ENCODE measurements at regions not wholly inside any gene's neighbourhood (a gene's known extent, or its start where the extent isn't known, plus 50 kb on each side); places are given as distances from the start of the nearest gene placed in this dataset.
"Not testable (repeated sequence)": the region's sequence is repeated elsewhere in the genome, so short reads cannot be mapped to it uniquely, and the experiment has no call there.

DNA sequence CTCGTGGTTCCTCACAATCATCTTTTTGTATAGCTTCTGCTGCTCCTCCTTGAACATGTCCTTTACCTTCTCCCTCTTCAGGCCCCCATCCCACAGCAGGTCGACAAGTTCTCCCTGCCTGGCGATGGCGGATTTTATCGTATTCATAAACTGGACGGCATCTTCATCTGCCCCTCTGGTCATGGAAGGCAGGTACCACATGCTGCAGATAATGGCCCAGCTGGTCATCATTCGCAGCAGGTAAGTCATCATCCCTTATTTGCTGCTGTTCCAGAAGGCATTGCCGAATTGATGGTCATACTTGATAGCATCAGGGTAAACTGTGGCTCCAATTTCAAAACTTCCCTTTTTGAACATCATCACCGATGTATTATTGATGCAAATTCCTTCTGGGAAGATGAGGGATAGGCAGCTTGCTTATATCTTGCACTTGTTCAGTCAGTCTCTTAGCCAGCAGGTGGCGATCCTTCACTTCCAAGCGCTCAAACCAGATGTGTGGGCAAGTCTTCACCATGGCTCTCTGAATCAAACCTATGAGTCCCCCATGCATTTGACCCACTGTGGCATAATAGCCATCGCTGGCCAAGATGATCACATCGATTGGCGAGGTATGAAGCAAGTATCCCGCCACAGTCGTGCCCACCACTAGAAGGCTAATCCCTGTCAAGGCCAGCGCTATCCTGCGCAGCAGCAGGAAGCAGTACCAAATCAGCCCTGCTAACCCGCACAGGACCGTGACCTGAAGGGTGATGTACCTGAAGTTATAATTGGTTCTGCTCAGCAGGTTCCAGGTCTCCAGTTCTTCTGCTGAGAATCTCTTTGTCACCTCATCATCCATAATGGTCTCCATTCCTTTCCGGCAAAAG, 381.5 kb upstream of the STXBP6 start:
- peak; percentile 3 for DNase-seq

DNA sequence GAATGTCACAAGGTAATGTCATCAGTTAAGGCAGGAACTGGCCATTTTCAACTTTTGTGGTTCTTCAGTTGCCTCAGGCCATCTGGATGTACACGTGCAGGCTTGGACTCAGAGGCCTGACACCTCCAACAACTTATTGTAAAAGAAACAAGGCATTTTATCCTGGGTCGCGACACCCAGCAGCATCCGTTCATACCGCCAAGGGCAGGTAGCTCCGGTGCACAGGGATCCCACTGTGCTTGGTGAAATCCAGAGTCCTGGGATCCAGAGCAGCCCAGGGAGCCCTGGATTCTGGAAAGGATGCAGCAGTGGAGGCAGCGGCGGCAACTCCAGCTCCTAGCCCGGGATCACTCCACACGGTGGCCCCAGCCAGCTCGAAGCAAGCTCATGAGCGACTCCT, 380.9 kb upstream of the STXBP6 start:
- DNase-seq = no peak

DNA sequence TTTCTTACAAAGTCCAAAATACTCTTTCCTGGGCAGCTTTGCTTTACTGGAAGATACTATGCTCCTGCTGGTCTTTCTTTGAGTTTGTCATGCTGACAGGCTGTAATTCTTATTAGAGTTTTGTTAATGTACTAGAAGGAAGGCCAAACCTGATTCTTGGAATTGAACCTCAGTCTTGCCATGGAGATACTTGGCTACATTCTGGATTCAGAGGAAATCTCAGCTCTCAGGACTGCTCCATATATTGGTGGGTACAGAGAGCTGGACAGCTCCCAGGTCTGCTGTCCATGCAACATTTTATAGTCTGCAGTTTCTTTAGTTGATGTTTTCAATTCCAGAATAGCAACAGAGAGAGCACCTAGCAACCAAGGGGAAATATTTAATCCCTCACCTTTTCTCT, 363.1 kb upstream of the STXBP6 start:
- DNase-seq = no peak

DNA sequence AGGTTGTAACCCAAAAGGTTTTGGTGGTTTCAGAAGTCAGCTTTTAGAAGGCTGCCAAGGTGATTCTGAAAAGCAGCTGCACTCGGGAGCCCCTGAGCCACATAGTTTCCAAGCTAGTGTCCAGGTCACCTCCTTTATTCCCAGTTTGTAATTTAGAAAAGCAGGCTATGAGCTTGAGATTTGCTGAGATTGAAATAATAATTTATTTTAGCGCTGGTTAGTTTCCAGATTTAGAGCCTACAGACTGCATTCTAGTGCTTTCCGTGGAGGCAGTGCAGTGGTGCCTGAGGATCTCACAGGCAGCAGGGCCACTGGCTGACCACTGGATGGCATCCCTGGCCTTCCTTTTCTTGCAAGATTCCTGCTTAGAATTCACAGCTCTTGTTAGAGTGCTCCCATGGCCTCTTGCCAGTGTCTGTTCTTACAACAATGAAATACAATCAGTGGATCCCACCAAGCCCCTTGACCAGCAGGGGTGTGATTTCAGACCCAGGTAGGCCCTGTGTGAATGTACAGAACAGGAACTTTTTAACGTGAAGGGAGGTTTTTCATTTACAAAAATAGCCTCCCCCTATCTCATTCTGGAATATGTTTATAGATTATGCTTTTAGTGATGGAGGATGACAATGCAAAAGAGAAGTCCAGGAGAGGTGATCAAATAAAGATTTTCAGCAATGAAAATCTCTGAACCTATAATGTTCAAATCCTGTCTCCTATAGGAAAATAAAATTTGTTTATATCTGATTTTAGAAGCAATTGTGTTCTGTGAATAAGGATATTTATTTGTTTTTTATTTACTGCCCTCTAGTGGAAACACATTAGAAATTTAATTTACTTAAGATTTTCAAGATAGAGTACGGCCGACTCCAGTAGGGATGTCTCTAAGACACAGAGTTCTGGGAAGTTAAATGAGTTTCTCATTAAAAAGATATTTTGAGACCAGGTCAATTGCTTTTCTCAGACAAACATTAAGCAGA, 362.1 kb upstream of the STXBP6 start:
- no peak for DNase-seq

DNA sequence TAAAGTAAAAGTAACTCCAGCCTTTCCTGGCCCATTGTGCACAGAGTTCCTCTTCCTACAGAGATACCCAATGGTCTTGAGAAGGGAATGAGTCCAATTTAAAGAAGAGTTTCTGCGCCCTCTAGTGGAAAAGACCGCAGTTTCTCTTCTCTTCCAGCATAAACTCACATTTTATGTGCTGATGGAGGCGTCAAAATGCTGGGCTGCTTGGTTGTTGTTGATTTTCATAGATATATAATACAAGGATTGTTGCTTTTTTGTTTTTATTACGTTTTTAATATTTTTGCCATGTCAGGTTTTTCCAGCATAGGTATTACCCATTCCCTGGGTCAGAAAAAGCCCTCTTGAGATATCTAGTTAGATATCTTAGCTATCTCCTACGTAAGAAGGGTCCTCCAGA, 356.9 kb upstream of the STXBP6 start:
- DNase-seq = peak; percentile 31

DNA sequence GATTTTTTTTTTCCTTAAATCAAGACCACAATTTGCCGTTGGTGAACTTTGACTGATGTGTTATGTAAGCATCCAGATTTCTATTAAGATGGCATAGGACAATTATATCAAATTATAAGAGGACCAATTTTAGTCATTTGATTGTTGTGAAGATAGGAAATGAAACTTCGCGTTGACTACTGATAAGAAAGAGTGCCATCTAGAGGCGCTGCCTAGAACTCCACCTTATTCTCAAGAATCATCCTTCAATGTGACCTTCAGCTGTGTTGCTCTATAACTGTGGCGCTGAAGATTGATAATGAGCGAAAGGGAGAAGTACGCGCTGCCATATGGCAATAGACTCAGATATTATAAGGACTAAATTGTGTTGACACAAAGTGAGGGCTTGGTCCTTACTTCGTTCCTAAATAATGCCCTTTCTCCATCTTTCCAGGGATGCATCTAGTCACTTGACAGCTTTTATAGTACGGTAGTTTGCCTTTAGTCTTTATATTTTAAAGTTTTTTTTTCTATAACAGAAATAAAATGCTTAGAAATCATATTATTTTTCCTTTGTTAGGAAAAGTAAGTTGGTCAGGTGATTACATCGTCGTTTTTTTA, 350.8 kb upstream of the STXBP6 start:
- DNase-seq = peak; percentile 54

DNA sequence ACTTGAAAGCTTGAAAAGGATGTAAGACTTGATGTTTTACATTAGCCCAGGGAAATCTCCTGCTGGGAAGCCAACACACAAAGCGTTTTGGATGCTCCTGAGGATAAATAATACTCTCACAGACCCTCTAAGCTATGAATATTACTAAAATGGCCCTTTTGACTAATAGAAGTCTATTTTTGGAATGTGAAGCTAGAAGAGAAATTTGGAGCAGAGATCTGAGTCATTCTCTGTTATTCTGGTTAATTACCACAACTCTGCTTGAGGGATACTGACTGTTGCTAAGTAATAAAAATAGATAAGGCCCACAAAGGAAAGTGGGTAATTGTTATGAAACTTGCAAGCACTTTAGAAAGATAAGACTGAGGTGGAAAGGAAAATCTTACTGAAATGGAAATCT, 346.2 kb upstream of the STXBP6 start:
- DNase-seq = peak; percentile 4

DNA sequence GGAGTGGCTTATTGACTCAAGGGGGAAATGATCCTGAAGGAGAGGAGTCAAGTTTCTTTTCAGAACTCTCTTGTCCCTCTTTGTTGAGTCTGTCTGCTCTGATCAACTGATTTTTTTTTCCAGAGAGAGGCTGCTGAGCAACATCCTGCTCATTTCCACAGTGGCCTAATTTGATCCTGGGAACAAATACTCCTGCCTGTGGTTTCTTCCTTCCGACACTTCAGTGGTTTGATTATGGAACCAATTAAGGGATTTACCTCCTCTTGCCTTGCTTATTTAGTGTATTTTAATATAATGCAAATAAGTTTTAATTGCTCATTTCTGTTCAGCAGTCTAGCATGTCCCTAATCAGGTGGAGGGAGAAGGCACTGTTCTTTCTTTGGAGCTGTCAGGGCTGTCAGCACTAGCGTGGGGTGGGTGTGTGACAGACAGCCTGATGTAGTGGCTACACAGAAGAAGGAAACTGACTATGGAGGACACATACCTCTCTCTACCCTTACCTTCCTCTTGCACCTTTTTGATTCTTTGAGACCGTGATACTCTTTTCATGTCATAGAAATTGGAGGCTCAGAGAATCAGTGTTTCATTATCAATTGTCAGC, 344.9 kb upstream of the STXBP6 start:
- no peak for DNase-seq

DNA sequence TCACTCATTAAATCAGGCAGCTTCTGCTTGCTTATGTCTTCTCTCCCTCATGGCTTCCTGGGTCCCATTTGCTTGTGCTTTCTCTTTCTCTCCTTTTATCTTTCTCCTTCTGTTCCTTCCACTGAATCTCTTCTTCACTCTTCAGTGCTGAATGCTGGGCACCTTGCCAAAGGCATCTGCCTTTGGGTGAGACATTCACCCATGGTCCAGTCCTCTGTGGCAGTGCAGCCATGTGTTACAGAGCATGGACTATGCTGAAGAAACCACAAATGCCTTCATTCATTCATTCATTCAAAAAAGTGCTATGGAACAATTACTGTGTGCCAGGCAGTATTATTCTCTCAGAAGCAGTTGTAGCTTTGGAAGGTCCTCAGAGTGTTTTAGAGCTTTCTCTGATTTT, 344.4 kb upstream of the STXBP6 start:
- no peak for DNase-seq

DNA sequence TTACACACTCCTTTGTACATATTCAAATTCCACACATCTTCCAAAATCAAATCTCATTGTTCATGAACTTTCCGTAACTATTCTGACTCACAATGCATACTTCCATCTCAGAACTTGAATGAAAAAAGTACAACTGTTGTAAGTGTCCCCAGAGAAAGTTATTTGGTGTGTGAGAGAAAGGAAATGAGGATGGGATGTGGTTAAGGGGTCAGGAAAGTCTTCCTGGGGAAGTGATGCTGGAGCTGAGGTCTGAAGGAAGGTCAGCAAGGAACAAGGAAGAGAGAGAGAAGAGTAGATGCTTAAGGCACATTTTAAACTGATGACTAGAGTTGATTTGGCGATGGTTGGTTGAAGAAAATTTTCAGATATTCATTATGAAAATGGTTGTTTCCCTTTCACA, 340.0 kb upstream of the STXBP6 start:
- no peak for DNase-seq

DNA sequence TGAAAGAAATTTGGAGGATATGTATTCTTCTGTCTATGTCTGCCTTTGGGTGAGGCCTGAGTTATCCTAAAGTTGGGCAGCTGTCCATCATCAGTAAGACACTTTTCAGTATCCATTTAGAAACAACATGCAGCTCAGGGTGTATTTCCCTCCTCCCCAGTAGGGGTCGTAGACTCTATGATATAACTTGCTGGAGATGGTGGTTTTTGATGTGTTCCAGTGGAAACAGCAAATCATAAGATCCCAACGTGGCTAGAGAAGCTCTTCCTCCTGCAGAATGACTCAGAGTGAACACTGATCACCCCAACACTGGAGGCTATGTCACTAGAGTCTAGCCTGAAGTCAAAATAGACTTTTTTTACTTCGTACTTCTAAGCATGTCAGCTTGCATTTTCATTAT, 331.6 kb upstream of the STXBP6 start:
- DNase-seq = peak; percentile 25

DNA sequence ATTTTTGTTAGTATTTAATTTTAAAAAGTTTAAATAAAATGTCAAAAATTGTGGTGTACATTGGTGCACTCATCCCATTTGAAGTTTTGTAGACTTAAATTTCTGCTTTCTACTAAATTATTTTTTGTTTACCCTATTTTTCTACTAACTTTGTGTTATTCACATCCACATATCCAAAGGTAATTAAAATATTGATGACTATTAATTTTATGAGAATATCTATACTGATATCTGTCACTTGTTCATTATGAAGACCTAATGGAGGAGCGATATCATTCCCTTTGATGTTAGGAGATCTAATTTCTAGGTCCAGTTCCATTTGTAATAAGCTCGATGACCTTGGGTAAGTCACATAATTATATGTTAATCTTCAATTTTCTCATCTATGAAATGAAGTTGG, 325.7 kb upstream of the STXBP6 start:
- no peak for DNase-seq

DNA sequence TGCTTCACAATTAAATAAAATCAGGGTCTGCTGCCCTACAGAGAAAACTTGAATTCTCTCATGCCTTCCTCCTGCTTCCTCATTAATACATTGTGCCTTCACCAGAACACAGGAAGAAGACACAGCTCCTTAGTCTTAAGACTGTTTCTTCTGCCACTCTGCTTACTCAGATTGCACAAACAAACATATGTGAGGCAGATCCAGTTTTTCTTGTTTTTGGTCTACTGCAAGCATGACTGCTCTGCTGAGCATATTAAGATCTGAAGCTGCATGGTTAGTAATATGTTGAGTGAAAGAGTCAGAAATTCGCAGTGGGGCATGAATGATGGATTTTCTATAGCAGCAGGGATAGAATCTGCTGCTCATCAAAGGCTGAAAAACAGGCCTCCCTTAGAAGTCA, 321.1 kb upstream of the STXBP6 start:
- DNase-seq = no peak

DNA sequence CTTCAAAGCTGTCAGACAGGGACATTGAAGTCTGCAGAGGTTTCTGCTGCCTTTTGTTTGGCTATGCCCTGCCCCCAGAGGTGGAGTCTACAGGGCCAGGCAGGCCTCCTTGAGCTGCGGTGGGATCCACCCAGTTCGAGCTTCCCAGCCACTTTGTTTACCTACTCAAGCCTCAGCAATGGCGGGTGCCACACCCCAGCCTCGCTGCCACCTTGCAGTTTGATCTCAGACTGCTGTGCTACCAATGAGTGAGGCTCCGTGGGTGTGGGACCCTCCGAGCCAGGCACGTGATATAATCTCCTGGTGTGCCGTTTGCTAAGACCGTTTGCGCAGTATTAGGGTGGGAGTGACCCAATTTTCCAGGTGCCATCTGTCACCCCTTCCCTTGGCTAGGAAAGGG, 320.1 kb upstream of the STXBP6 start:
- not testable (repeated sequence) for DNase-seq

DNA sequence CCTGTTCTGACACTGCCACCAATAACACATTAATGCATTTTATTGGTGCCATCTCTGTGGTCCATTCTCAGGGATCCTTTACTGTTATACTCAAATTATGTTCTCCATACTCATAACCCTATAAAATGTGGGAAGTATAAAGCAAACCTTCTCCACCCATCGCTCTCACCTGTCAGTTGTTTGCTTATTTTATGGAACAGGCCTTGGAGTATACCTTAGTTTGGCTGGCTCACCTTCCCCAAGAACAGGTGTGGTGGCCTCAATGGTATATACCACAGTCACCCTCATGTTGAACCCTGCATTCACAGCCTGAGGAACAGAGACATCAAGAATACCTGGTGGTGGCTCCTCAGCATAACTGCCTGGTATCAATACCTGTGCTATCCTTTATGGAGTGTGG, 308.4 kb upstream of the STXBP6 start:
- no peak for DNase-seq

DNA sequence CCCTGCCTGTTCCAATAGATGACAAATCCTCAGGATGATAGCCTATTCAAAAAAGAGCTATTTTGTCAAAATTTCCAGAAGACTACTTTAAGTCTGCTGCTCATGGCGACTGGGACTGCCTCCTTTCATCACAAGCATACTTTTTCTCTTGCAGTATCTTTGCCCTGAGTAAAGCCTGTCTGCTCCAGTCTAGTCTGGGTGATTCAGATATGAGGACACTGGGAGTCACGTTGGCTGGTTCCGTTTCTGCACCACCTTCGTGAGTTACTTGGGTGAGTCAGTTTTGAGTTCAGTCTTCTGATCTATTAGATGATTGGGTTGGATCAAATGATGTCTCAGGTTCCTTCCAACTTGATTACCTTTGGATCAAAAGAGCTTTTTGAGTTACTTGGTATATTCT, 301.3 kb upstream of the STXBP6 start:
- DNase-seq = no peak

DNA sequence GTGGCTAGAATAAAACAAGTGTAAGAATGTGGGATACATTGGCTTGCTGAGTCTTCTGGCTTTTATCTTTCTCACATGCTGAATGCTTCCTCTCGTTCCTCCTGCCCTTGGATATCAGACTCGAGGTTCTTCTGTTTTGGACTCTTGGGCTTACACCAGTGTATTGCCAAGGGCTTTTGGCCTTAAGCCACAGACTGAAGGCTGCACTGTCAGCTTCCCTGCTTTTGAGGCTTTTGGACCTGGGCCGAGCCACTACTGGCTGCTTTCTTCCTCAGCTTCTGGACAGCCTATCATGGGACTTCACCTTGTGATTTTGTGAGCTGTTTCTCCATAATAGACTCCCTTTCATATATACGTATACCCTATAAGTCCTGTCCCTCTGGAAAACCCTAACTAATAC, 300.9 kb upstream of the STXBP6 start:
- no peak for DNase-seq

DNA sequence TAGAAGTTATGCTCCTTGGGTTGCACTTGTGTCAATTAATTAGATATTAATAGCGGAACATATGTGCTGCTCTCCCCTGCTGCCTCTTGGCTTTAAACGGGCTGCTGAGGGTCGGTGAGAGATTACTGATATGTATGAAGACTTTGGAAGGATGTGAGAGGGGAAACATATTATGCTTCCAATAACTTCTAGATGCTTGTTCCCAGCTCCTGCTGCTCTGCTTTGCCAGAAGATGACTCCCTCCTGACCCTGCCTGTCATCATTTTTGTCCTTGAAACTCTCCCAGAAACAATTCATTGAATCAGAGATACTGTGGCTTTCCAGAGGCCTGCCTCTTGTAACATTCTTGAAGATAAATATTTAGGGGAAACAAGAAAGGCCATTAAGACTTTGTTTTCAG, 300.1 kb upstream of the STXBP6 start:
- DNase-seq = no peak

DNA sequence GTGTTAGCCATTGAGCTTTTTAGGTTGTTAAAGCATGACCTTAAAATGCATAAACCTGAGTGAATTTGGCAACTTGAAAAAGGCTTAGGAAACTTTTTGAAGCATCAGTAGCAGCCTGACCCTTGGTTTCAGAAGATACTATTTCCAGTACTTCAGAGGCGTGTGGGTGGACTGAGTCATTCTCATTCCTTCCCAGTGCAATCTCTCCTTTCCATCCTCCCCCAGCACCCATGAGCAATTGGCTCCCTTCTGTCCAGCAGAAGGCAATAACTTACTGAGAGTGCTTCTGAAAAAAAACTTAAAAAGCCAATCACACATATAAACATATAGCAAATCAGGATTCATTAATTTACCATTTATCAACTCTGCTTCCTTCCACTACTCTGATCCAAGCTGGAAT, 299.3 kb upstream of the STXBP6 start:
- no peak for DNase-seq

DNA sequence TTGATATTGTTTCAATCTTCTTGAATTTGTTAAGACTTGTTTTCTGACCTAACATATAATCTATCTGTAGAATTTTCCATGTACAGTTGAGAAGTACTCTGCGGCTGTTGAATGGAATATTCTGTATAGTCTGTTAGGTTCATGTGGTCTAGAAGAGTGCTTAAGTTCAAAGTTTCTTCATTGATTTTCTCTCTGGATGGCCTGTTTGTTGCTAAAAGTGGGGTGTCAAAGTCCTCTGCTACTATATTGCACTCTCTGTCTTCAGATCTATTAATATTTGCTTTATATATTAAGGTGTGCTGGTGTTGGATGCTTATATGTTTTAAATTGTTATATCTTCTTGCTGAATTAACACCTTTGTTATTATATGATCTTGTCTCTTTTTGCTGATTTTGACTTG, 290.9 kb upstream of the STXBP6 start:
- DNase-seq = no peak

DNA sequence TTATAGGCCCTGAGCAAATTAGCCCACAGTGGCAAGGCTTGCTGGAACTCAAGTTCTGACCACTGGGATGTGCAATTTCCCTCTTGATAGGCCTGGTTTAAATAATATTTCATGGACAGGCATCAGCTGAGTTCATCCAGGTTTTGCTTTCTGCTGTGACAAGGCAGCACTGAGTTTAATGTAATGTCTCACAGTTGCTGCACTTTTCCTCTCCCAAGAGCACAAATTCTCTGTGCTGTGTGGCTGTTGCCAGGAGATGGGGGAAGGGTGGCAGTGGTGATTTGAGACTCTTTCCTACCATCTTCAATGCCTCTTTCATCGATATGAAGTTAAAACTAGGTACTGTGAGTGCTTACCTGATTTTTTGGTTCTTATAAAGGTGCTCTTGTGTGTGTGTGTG, 272.8 kb upstream of the STXBP6 start:
- no peak for DNase-seq

DNA sequence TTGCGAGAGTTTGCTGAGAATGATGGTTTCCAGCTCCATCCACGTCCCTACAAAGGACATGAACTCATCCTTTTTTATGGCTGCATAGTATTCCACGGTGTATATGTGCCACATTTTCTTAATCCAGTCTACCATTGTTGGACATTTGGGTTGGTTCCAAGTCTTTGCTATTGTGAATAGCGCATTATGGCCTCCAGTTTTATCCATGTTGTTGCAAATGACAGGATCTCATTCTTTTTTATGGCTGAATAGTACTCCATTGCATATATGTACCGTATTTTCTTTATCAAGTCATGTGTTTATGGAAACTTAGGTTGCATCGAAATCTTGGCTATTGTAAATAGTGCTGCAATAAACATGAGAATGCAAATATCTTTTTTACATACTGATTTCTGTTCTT, 266.1 kb upstream of the STXBP6 start:
- DNase-seq = not testable (repeated sequence)

DNA sequence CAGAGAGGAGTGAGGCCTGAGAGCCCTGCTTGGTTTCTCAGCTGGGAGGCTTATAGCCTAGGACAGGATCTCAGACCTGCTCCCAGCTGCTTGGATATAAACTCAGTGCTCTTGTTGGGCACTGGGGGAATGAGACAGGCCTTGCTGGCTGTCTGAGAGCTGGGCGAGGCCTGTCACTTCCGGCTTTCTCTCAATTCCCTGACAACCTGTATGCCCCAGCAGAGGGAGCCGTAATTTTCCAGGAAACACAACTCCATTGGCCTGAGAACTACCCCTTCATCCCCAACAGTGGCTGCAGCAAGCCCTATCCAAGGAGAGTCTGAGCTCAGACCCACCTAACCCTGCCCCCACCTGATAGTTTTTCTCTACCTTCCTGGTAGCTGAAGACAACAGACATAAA, 258.3 kb upstream of the STXBP6 start:
- no peak for DNase-seq

Data from activated CD4-positive, alpha-beta T cell treated with anti-CD3 and anti-CD28 coated beads, Interleukin-2, Interleukin-6, amounts not matched to agents 100 ng/mL and 50 ng/mL, durations not matched to agents 16 hours and 8 hours (primary cell).